ENCODE measurements at regions not wholly inside any gene's neighbourhood (a gene's known extent, or its start where the extent isn't known, plus 50 kb on each side); places are given as distances from the start of the nearest gene placed in this dataset.

GRCh38 chr12:24603371-24603770 lies 345.5 kb downstream of the BCAT1 start:
- Histone ChIP-seq H3K4me3 (no peak overlapping the region), H3K9me2 (ENCODE audit: insufficient read depth) (no peaks in the 10 kb centered on the region), H3K27me3 (replicated peaks; ENCODE audit: insufficient read depth) (no peaks in the 10 kb centered on the region), H3K27ac (no peak overlapping the region), H3K79me2 (ENCODE audit: insufficient read depth) (no peaks in the 10 kb centered on the region), H2AFZ (no peak overlapping the region), H3K36me3 (ENCODE audit: low read depth) (no peaks in the 10 kb centered on the region), H4K20me1 (ENCODE audit: insufficient read depth) (no peaks in the 10 kb centered on the region), H3K9ac (no peak overlapping the region), H3K4me2 (ENCODE audit: unreplicated experiment) (no peak overlapping the region), H3F3A (ENCODE audit: insufficient read depth) (no peaks in the 10 kb centered on the region; the same call in 1 of the 2 replicates), H3K4me1 (ENCODE audit: insufficient read depth) (peaks cover 10% of the 10 kb centered on the region; the same call in 1 of the 2 replicates), H3K9me3 (ENCODE audit: low read depth) (no peaks in the 10 kb centered on the region)
- TF ChIP-seq EZH2phosphoT487 (IDR thresholded peaks at IDR 0.05; ENCODE audit: insufficient read depth, low read depth): no peak
- no peak for DNase-seq
- WGBS, 2 experiments (ENCODE audit: low coverage in 1 of 2, low lambda C conversion rate in 2 of 2, missing lambda C conversion rate in 2 of 2): 51 to 56% methylated on average over 3 of the region's 3 CpGs
- in situ Hi-C loops (cut with MboI): no loop called here

- Histone ChIP-seq H3K4me2 (ENCODE audit: unreplicated experiment) (peak overlapping the region; percentile 22), H3K79me2 (ENCODE audit: insufficient read depth) (no peaks in the 10 kb centered on the region), H3K27me3 (replicated peaks; ENCODE audit: insufficient read depth) (no peaks in the 10 kb centered on the region), H3K9me2 (ENCODE audit: insufficient read depth) (no peaks in the 10 kb centered on the region), H3K4me1 (ENCODE audit: insufficient read depth) (peaks cover 10% of the 10 kb centered on the region; the same call in 1 of the 2 replicates), H3K9ac (no peak overlapping the region), H2AFZ (no peak overlapping the region), H3K9me3 (ENCODE audit: low read depth) (no peaks in the 10 kb centered on the region), H3K27ac (no peak overlapping the region), H3K36me3 (ENCODE audit: low read depth) (no peaks in the 10 kb centered on the region), H3K4me3 (no peak overlapping the region), H4K20me1 (ENCODE audit: insufficient read depth) (no peaks in the 10 kb centered on the region), H3F3A (ENCODE audit: insufficient read depth) (no peaks in the 10 kb centered on the region; the same call in 1 of the 2 replicates)
- in situ Hi-C loops (cut with MboI): no loop called here
- peak; percentile 69 for DNase-seq
- TF ChIP-seq EZH2phosphoT487 (IDR thresholded peaks at IDR 0.05; ENCODE audit: insufficient read depth, low read depth) (no peak), EZH2 (IDR thresholded peaks at IDR 0.05; ENCODE audit: insufficient read depth, poor library complexity, severe bottlenecking) (no peak)
- whole genome bisulfite sequencing, 2 experiments (ENCODE audit: low coverage in 1 of 2, low lambda C conversion rate in 2 of 2, missing lambda C conversion rate in 2 of 2): 2 to 4% methylated on average over 1 of the region's 1 CpG
Observed at GRCh38 chr12:24600996-24601395, 347.9 kb downstream of the BCAT1 start.

GRCh38 chr12:24600551-24600950 lies 348.4 kb downstream of the BCAT1 start:
- Histone ChIP-seq H3K36me3 (ENCODE audit: low read depth) (no peaks in the 10 kb centered on the region), H3K4me2 (ENCODE audit: unreplicated experiment) (no peak overlapping the region), H3K9me3 (ENCODE audit: low read depth) (no peaks in the 10 kb centered on the region), H3K27ac (no peak overlapping the region), H3F3A (ENCODE audit: insufficient read depth) (no peaks in the 10 kb centered on the region; the same call in 1 of the 2 replicates), H3K79me2 (ENCODE audit: insufficient read depth) (no peaks in the 10 kb centered on the region), H3K27me3 (replicated peaks; ENCODE audit: insufficient read depth) (no peaks in the 10 kb centered on the region), H3K9ac (no peak overlapping the region), H2AFZ (no peak overlapping the region), H4K20me1 (ENCODE audit: insufficient read depth) (no peaks in the 10 kb centered on the region), H3K9me2 (ENCODE audit: insufficient read depth) (no peaks in the 10 kb centered on the region), H3K4me1 (ENCODE audit: insufficient read depth) (peaks cover 10% of the 10 kb centered on the region; the same call in 1 of the 2 replicates), H3K4me3 (no peak overlapping the region)
- 51 to 53% methylated on average over 4 of the region's 4 CpGs for WGBS, 2 experiments (ENCODE audit: low coverage in 1 of 2, low lambda C conversion rate in 2 of 2, missing lambda C conversion rate in 2 of 2)
- in situ Hi-C loops (cut with MboI): no loop called here
- no peak for TF ChIP-seq EZH2 (IDR thresholded peaks at IDR 0.05; ENCODE audit: insufficient read depth, poor library complexity, severe bottlenecking)
- no peak for TF ChIP-seq EZH2phosphoT487 (IDR thresholded peaks at IDR 0.05; ENCODE audit: insufficient read depth, low read depth)
- DNase-seq: peak; percentile 22

- Histone ChIP-seq H3K4me3 (no peak overlapping the region), H3K36me3 (ENCODE audit: low read depth) (no peaks in the 10 kb centered on the region), H3K4me1 (ENCODE audit: insufficient read depth) (peaks cover 10% of the 10 kb centered on the region; the same call in 1 of the 2 replicates), H3K27ac (no peak overlapping the region), H3K9me2 (ENCODE audit: insufficient read depth) (no peaks in the 10 kb centered on the region), H3K9me3 (ENCODE audit: low read depth) (no peaks in the 10 kb centered on the region), H2AFZ (no peak overlapping the region), H3K9ac (no peak overlapping the region), H3K27me3 (replicated peaks; ENCODE audit: insufficient read depth) (0 out of 2 replicates have a peak, but pooled peaks cover 5% of the 10 kb centered on the region), H3F3A (ENCODE audit: insufficient read depth) (no peaks in the 10 kb centered on the region; the same call in 1 of the 2 replicates), H3K79me2 (ENCODE audit: insufficient read depth) (no peaks in the 10 kb centered on the region), H3K4me2 (ENCODE audit: unreplicated experiment) (no peak overlapping the region), H4K20me1 (ENCODE audit: insufficient read depth) (no peaks in the 10 kb centered on the region)
- DNase-seq: no peak
- 74 to 77% methylated on average over 5 of the region's 5 CpGs for WGBS, 2 experiments (ENCODE audit: low coverage in 1 of 2, low lambda C conversion rate in 2 of 2, missing lambda C conversion rate in 2 of 2)
- in situ Hi-C loops (cut with MboI): no loop called here
- TF ChIP-seq EZH2 (IDR thresholded peaks at IDR 0.05; ENCODE audit: insufficient read depth, poor library complexity, severe bottlenecking) (no peak), EZH2phosphoT487 (IDR thresholded peaks at IDR 0.05; ENCODE audit: insufficient read depth, low read depth) (no peak)
Observed at GRCh38 chr12:24599736-24600135, 349.2 kb downstream of the BCAT1 start.

- no peak for TF ChIP-seq EZH2 (IDR thresholded peaks at IDR 0.05; ENCODE audit: insufficient read depth, poor library complexity, severe bottlenecking)
- TF ChIP-seq EZH2phosphoT487 (IDR thresholded peaks at IDR 0.05; ENCODE audit: insufficient read depth, low read depth): no peak
- H2AFZ ChIP-seq: no peak overlapping the region
- H3K27ac ChIP-seq: no peak overlapping the region
- no peak overlapping the region for H3K4me3 ChIP-seq
- no peaks in the 10 kb centered on the region for H3K9me2 ChIP-seq (ENCODE audit: insufficient read depth)
- DNase-seq: no peak
- H3F3A ChIP-seq (ENCODE audit: insufficient read depth): no peaks in the 10 kb centered on the region; the same call in 1 of the 2 replicates
- H3K9ac ChIP-seq: no peak overlapping the region
- H3K4me1 ChIP-seq (ENCODE audit: insufficient read depth): peaks cover 10% of the 10 kb centered on the region; the same call in 1 of the 2 replicates
- H3K9me3 ChIP-seq (ENCODE audit: low read depth): no peaks in the 10 kb centered on the region
- H3K4me2 ChIP-seq (ENCODE audit: unreplicated experiment): no peak overlapping the region
- no peaks in the 10 kb centered on the region for H3K79me2 ChIP-seq (ENCODE audit: insufficient read depth)
- H4K20me1 ChIP-seq (ENCODE audit: insufficient read depth): no peaks in the 10 kb centered on the region
- no peaks in the 10 kb centered on the region for H3K36me3 ChIP-seq (ENCODE audit: low read depth)
- in situ Hi-C loops (cut with MboI): no loop called here
- H3K27me3 ChIP-seq (replicated peaks; ENCODE audit: insufficient read depth): 0 out of 2 replicates have a peak, but pooled peaks cover 11% of the 10 kb centered on the region
- WGBS, 2 experiments (ENCODE audit: low coverage in 1 of 2, low lambda C conversion rate in 2 of 2, missing lambda C conversion rate in 2 of 2): 80 to 86% methylated on average over 3 of the region's 3 CpGs
Observed at GRCh38 chr12:24597580-24597979, 351.3 kb downstream of the BCAT1 start.
